Activated CD8-positive, alpha-beta T cell treated with anti-CD3 and anti-CD28 coated beads for 36 hours (primary cell): ENCODE measurements at regions not wholly inside any gene's neighbourhood (a gene's known extent, or its start where the extent isn't known, plus 50 kb on each side); places are given as distances from the start of the nearest gene placed in this dataset.

Source experiments
- ATAC-seq: fragments of 200-7000 bp; cut with Tn5 transposase; one replicate; pipeline ENCODE4 v1.10.0; 2021; ENCODE audit warnings: mild to moderate bottlenecking, moderate library complexity
- CTCF ChIA-PET: fragments of 350-600 bp; sonication (Branson Sonifier 250); formaldehyde crosslinking; loops from one replicate; lab custom pipeline; 2021; ENCODE audit warnings: antibody characterized with exemption; lab: Charles Lee
- POLR2A ChIA-PET: fragments of 350-600 bp; sonication (Branson Sonifier 250); formaldehyde crosslinking; loops from one replicate; lab custom pipeline; 2021; ENCODE audit warnings: antibody characterized with exemption; lab: Charles Lee
- DNase-seq: peaks from one replicate; pipeline ENCODE4 v3.0.0-alpha.2; 2020
- H3K27ac Mint-ChIP-seq: one replicate; pipeline ENCODE4 v1.8.0; 2021; ENCODE audit warnings: mild to moderate bottlenecking, mixed read lengths
- H3K27me3 Mint-ChIP-seq: one replicate; pipeline ENCODE4 v1.8.0; 2021; ENCODE audit warnings: mixed read lengths
- H3K36me3 Mint-ChIP-seq: one replicate; pipeline ENCODE4 v1.8.0; 2021; ENCODE audit warnings: low read depth, mixed read lengths
- H3K4me1 Mint-ChIP-seq: one replicate; pipeline ENCODE4 v1.8.0; 2021; ENCODE audit warnings: low read depth, mixed read lengths
- H3K4me3 Mint-ChIP-seq: one replicate; pipeline ENCODE4 v1.8.0; 2021; ENCODE audit warnings: mild to moderate bottlenecking, moderate library complexity, mixed read lengths
- H3K9me3 Mint-ChIP-seq: one replicate; pipeline ENCODE4 v1.8.0; 2021; ENCODE audit warnings: mixed read lengths
- CTCF ChIP-seq: fragments of 200-600 bp; IDR thresholded peaks from one replicate; pipeline ENCODE4 v1.8.0; 2022; ENCODE audit warnings: antibody characterized with exemption, mild to moderate bottlenecking
- intact Hi-C: fragments of 100-400 bp; cut with micrococcal nuclease; formaldehyde crosslinking; loops from one replicate; pipeline ENCODE4 v1.10.0; 2022

GRCh38 chr5:125148706-125149105 is 402.3 kb upstream of the ZNF608 start:
- ATAC-seq (no peak), DNase-seq (no peak)
- no peaks in the 10 kb centered on the region for H3K27me3 Mint-ChIP-seq
- H3K27ac Mint-ChIP-seq = no peak overlapping the region
- H3K4me3 Mint-ChIP-seq = no peak overlapping the region
- peaks cover 1% of the 10 kb centered on the region for H3K9me3 Mint-ChIP-seq
- intact Hi-C loops = no loop called here
- H3K4me1 Mint-ChIP-seq = no peaks in the 10 kb centered on the region
- CTCF ChIA-PET = no interaction called here
- no peak for TF ChIP-seq CTCF
- POLR2A ChIA-PET = no interaction called here
- no peaks in the 10 kb centered on the region for H3K36me3 Mint-ChIP-seq

GRCh38 chr5:125149110-125149509 is 402.7 kb upstream of the ZNF608 start:
- ATAC-seq (no peak), DNase-seq (no peak)
- ChIA-PET CTCF (no interaction called here), POLR2A (no interaction called here)
- no peak overlapping the region for H3K4me3 Mint-ChIP-seq
- TF ChIP-seq CTCF = no peak
- no peaks in the 10 kb centered on the region for H3K36me3 Mint-ChIP-seq
- intact Hi-C loops = no loop called here
- peaks cover 1% of the 10 kb centered on the region for H3K9me3 Mint-ChIP-seq
- no peak overlapping the region for H3K27ac Mint-ChIP-seq
- no peaks in the 10 kb centered on the region for H3K27me3 Mint-ChIP-seq
- no peaks in the 10 kb centered on the region for H3K4me1 Mint-ChIP-seq

- DNase-seq = no peak
- POLR2A ChIA-PET = no interaction called here
- H3K27me3 Mint-ChIP-seq = no peaks in the 10 kb centered on the region
- ATAC-seq = no peak
- H3K27ac Mint-ChIP-seq = no peak overlapping the region
- CTCF ChIA-PET = no interaction called here
- H3K36me3 Mint-ChIP-seq = no peaks in the 10 kb centered on the region
- H3K4me3 Mint-ChIP-seq = no peak overlapping the region
- TF ChIP-seq CTCF = no peak
- H3K9me3 Mint-ChIP-seq = peaks cover 1% of the 10 kb centered on the region
- intact Hi-C loops = no loop called here
- H3K4me1 Mint-ChIP-seq = no peaks in the 10 kb centered on the region
These were observed 403.1 kb upstream of the ZNF608 start for GRCh38 chr5:125149527-125149926.

- H3K27ac Mint-ChIP-seq = no peak overlapping the region
- POLR2A ChIA-PET = no interaction called here
- no peak for ATAC-seq
- no peak for DNase-seq
- CTCF ChIA-PET = no interaction called here
- intact Hi-C loops = no loop called here
- TF ChIP-seq CTCF = no peak
- no peak overlapping the region for H3K4me3 Mint-ChIP-seq
- no peaks in the 10 kb centered on the region for H3K4me1 Mint-ChIP-seq
- H3K36me3 Mint-ChIP-seq = no peaks in the 10 kb centered on the region
- peaks cover 1% of the 10 kb centered on the region for H3K9me3 Mint-ChIP-seq
- H3K27me3 Mint-ChIP-seq = no peaks in the 10 kb centered on the region
These were observed 403.7 kb upstream of the ZNF608 start for GRCh38 chr5:125150041-125150669.

GRCh38 chr5:125151150-125151900 is 404.9 kb upstream of the ZNF608 start:
- intact Hi-C loops = no loop called here
- Mint-ChIP-seq H3K36me3 (no peaks in the 10 kb centered on the region), H3K9me3 (peaks cover 1% of the 10 kb centered on the region), H3K4me1 (no peaks in the 10 kb centered on the region), H3K27me3 (no peaks in the 10 kb centered on the region), H3K4me3 (no peak overlapping the region), H3K27ac (no peak overlapping the region)
- ChIA-PET POLR2A (no interaction called here), CTCF (no interaction called here)
- DNase-seq (no peak), ATAC-seq (no peak)
- TF ChIP-seq CTCF = no peak
